Left cardiac atrium (tissue), 4 donors: ENCODE measurements at regions not wholly inside any gene's neighbourhood (a gene's known extent, or its start where the extent isn't known, plus 50 kb on each side); places are given as distances from the start of the nearest gene placed in this dataset.
"Not testable (repeated sequence)": the region's sequence is repeated elsewhere in the genome, so short reads cannot be mapped to it uniquely, and the experiment has no call there.

ENCODE experiments used
- ATAC-seq, 2 donors: fragments of 200-7000 bp; cut with Tn5 transposase; one replicate each; pipeline ENCODE4 v1.9.1; 2020; ENCODE audit warnings: mild to moderate bottlenecking in 2 of 2, moderate library complexity in 2 of 2
- DNase-seq: peaks from one replicate; pipeline ENCODE4 v3.0.0-alpha.2; 2020
- intact Hi-C, 2 donors: fragments of 100-400 bp; cut with DNase I; formaldehyde crosslinking; loops; one replicate each; pipeline versions ENCODE4 v1.14.1 to v1.15.1; 2022 to 2023
- donor health status: DM: no; HTN: yes; CAD: no.
- donor health status: DM: no; HTN: yes; CAD: no; lungs with severe emphysema.
- donor health status: DM: yes; HTN: yes; CAD: no.
- donor health status: Dilated cardiomyopathy.

DNA sequence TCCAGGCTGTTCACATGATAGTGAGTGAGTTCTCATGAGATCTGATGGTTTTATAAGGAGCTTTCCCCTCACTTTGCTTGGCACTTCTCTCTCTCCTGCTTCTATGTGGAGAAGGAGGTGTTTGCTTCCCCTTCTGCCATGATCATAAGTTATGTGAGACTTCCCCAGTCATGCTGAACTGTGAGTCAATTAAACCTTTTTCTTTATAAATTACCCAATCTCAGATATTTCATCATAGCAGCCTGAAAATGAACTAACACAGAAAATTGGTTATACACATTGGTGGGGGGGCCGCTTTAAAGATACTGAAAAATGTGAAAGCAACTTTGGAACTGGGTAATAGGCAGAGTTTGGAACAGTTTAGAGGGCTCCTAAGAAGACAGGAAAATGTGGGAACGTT is 741.1 kb upstream of the LUZP2 start:
- intact Hi-C loops, result no loop called here
- no peak for ATAC-seq

DNA sequence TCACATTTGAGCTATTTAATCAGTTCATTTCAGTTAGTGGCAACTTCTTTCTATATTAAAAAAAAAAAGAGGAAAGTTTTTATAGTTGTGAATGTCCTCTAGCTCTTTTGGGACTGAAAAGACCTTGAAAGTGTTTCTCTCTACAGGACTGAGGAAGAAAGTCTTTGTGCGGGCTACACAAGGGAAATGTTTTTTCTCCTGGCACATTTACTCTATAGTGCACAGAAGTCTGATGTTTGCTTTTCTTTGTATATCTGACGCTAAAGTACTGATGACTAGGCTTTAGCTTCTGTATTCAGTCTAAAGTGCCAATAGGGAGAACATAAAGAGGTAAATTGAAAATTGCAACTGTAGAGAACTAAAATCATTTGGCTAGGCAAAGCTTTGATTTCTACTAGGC is 737.4 kb upstream of the LUZP2 start:
- ATAC-seq (no peak), DNase-seq (no peak)
- intact Hi-C loops, result no loop called here

More for the DNA sequence above, 741.1 kb upstream of the LUZP2 start:
- DNase-seq, result no peak

DNA sequence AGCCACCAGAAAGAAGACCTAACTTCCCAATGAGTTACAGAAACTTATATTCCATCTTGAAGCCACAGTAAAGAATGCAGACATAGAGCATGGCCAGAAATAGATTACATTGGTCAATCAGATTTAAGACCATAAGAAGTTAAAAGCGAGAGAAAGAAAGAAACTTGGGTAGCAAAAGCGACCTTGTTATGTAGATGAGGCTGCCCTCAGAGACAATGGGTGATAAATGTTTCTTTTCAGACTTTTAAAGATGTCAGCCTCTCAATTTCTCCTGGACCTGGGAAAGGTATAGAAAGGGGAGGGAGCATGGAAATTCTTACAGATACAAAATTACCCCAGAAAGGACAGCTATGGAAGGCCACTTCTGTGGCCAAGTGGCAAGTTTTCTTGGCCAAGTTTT is 732.6 kb upstream of the LUZP2 start:
- DNase-seq, result no peak
- ATAC-seq, result no peak
- intact Hi-C loops, result no loop called here

DNA sequence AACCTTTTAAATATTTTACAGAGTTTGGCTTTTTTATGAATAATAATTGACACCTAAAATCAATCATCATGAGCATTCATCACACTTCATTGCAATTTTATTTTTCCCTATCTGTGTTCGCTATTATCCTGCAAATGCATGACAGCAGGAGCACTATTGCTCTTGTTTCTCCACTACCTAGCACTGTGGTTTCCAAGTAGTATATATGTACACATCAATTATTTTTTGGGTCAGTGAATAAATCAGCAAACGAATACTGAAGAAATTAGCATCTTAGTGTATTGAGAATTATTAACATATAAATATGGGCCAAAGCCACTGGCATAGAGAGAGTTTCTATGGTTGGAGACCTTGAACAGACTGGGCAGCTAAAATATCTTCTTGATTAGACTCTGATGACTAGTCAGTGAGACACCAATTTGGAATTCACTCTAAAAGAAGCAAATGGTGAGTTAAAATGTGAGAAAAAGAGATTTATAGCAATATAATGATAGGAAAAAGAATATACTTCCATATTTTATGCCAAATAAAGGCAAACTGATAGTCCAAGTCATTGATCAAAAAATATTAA is 731.1 kb upstream of the LUZP2 start:
- intact Hi-C loops, result no loop called here
- DNase-seq (no peak), ATAC-seq (no peak)

DNA sequence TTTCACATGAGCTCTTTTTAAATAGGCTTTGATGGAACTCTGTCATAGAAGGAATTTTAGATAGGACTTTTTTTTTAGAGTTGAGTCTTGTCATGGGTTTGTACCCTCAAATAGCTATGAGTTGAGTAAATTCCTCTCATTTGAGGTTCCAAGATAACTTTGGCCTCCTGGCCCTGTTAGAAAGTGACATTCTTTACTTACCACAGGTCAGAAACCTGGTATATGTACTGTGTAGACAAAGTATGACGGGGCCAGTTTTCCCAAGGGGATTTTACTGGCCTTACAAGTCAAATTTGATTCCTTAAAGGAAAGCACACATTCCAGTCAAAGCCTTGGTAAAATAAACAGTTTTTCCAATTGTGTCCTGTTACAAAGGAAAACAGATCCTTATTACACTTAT is 729.3 kb upstream of the LUZP2 start:
- intact Hi-C loops, result no loop called here
- ATAC-seq, result no peak
- DNase-seq, result no peak

DNA sequence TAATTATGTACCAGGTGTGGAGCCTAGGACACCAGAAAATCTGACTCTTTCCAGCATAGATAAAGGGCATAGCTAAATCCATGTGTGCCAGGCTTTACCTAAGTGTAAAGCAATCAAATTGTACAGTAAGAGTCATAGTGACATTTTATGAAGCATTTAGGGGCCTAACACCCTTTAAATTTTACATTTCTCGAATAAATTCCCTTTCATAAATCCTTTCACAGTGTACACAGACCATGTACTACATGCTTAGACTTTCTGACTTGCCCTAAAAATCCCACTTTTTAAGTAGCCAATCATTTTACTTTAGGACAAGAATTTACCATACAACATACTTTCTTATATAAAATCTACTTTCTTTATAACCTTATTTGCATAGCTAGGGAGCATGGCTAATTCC is 727.6 kb upstream of the LUZP2 start:
- intact Hi-C loops, result no loop called here
- ATAC-seq, result no peak
- no peak for DNase-seq

DNA sequence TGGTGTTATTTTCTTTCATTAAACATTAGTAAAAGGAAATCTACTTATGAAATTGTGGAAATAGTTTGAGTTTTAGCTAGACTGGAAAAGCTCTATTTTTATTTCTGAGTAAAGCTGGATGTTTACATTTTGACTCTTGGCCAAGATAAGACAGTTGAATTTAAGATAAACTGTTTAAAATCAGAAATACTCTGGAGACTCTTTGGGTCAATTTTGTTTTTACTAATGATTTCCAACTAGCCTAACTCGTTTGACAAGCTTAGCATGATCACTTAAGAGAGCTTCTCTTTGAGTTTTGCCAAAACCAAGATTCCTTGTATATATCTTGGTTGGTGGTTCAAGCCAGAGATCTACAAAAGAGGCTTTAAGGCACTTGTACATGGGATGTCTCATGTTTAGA is 724.8 kb upstream of the LUZP2 start:
- ATAC-seq (no peak), DNase-seq (no peak)
- intact Hi-C loops, result no loop called here

DNA sequence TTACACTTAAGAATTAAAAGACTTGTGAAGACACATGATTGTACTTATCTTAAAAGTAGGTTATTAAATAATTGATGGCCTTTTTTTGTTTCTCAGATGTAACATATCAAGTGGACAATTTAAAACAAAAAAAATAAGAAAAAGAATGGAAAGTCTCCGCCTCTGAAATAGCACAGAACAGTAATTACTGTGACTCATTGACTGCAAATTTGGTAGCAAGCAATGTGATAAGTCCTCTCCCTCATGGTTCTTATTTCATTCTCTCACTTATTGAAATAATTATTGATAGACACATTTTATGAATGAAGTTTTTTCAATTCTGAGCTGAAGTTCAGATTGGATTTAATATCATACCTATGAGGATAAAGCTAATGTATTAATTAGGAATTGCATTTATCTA is 717.9 kb upstream of the LUZP2 start:
- no peak for ATAC-seq
- DNase-seq, result no peak
- intact Hi-C loops, result no loop called here

DNA sequence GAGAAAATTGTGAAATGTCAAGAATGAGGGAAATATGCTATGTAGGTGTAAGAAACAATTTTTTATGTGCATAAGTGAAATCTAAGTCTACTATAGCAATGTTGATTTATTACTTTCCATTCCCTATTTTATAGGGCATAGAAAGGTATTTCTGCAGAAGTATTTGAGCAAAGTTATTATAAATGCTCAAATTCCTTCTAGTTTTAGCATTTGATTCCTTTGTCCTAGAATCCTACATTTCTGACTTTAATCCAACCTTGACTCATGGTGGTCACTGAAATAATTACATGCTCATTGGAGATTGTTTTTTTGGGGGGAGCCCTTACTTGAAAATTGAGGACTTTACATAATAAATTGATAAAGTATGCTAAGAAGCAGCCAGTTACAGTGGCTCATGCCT is 716.6 kb upstream of the LUZP2 start:
- intact Hi-C loops, result no loop called here
- DNase-seq, result no peak
- no peak for ATAC-seq

DNA sequence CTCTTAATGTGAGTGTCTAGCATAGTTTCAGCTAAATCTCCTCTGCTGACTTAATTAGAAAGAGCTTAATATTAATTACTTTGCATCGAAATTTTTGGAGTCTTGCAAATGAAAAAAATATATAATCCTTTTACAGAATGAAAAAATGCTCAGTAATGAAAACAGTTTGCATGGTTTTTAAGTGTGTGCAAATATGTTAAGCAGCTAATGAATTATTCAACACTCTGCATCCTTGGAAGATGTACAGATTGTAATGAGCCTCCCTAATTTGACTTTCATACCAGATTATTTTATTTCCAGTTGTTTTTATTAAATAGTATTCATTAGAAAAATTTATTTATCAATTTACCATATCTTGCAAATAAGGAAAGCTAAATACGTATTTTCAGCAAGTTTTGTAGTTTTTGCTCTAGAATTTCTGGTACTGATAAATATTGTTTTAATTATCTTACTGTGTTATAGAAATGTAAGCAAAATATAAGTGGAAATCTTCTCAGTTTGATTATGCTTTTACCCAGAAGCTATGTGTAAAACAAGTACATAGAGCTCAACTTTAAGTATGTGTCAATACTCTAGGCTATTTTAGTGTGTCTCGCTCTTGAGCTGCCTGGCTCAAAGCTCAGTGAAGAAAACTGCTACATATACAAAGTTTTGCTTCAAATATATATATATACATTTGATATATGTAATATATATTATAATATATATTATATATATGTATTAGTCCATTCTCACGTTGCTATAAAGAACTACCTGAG is 714.9 kb upstream of the LUZP2 start:
- ATAC-seq (no peak), DNase-seq (no peak)
- intact Hi-C loops, result no loop called here

DNA sequence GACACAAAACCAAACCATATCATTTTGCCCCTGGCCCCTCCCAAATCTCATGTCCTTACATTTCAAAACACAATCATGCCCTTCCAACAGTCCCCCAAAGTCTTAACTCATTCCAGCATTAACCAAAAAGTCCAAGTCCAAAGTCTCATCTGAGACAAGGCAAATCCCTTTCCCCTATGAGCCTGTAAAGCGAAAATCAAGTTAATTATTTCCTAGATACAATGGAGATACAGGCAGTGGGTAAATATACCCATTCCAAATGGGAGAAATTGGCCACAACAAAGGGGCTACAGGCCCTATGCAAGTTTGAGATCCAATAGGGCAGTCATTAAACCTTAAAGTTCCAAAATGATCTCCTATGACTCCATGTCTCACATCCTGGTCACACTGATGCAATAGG is 709.9 kb upstream of the LUZP2 start:
- ATAC-seq, intact Hi-C loops, DNase-seq: not testable (repeated sequence)

DNA sequence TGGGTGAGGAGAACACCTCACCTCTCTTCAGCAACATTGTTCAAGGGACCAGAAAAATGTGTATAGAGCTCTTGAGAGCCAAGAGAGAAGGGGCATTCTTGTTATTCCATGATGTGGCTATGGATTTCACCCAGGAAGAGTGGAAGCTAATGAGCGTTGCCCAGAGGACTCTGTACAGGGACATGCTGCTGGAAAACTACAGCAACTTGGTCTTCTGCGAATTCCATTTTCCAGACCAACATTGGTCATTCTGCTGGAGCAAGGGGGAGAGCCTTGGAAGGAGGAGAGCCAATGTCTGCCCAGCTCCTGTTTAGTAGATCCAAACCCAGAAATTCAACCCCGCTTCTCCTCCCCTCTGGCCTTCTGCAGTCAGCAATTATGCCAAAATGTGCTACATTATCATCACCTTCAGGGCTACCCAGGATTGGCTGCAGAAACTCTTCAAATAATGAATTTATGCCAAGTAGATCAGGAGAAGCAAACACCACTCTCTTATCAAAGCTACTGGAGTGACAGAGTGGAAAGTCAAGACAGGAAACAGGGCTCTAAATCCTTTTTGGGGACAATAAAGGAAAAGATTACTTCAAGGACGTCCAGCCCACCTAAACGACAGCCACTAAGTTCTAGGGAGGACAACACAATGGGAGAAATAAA is 707.5 kb upstream of the LUZP2 start:
- intact Hi-C loops, result no loop called here
- ATAC-seq (no peak), DNase-seq (no peak)

DNA sequence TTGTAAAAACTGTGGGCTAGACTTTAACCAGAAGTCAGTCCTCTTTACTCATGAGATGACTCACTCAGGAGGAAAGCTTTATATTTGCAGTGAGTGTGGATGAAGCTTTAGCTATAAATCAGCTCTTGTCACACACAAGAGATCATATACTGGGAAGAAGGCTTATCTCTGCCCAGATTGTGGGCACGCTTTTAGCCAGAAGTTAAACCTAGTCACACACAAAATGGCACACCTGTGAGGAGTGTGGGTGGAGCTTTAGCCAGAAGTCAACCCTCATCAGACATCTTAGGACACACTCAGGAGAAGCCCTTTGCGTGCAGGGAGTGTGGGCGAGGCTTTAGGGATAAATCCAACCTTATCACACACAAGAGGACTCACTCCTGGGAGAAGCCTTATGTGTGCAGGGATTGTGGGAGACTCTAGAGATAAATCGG is 706.9 kb upstream of the LUZP2 start:
- ATAC-seq, result no peak
- intact Hi-C loops, result no loop called here

DNA sequence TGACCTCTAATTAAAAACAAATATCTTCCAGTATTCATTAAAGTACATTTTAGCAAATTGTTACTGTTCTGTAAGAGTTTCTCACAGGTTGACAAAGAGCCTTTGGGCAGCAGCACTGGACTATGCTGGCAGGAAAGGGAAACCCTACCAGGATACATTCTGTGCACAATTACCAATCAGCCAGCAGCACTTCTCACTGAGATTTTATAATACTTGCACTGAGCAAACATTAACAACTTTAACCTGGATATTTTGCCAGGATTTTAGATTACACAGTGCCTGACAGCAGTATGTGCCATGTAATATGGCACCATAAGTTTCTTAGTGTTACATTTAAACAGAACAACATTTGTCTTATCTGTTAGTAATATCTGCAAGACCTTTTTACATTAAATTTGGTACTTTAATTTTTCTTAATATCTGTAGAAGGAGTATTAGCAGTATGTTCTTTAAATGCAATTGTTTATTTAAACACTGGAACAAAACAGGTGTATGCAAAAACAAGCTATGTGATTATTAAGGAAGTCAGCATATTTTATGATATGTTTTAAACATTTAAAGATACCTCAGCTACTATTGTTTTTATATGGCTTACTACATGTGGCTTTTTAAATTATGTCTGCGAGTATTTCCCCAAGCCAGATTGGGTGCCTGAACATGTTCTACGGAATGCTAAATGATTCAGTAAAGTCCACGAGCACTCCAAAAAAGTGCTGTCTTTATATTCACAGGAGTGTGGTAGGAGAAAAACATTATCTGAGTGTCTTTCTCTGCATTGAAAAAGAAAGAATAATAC is 699.0 kb upstream of the LUZP2 start:
- ATAC-seq, result peak in 1 of 2 donors; percentile 47
- intact Hi-C loops, result no loop called here
- DNase-seq, result no peak

More for the DNA sequence above, 706.9 kb upstream of the LUZP2 start:
- no peak for DNase-seq

DNA sequence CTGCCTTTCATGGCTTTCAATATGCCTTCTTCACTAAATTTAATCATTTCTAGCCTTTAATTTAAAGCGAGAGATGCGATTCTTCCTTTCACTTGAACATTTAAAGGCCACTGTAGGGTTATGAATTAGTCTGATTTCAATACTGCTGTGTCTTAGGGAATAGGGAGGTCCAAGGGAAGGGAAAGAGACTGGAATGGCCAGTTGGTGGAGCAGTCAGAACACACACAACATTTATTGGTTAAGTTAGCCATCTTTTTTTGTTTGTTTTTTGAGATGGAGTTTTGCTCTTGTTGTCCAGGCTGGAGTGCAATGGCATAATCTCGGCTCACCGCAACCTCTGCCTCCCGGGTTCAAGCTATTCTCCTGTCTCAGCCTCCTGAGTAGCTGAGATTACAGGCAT is 662.5 kb upstream of the LUZP2 start:
- intact Hi-C loops, DNase-seq, ATAC-seq: not testable (repeated sequence)

DNA sequence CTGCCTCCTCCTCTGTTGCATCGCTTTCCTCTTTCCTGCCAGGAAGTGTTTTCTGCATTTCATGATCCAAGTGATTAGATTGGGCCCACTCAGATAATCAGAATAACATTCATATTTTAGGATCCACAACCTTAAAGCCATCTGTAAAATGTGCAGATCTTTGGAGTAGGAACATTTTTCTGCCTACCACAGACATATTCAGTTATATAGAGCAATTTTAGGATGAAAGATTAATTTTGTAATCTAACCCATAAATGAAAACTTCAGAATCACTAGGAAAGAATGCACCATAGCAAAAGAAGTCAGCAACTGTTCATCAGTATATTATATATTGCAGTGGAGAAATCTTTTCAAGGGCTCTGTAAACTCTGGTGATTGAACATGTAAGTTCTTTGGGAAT is 659.9 kb upstream of the LUZP2 start:
- intact Hi-C loops, result no loop called here
- no peak for DNase-seq
- no peak for ATAC-seq

DNA sequence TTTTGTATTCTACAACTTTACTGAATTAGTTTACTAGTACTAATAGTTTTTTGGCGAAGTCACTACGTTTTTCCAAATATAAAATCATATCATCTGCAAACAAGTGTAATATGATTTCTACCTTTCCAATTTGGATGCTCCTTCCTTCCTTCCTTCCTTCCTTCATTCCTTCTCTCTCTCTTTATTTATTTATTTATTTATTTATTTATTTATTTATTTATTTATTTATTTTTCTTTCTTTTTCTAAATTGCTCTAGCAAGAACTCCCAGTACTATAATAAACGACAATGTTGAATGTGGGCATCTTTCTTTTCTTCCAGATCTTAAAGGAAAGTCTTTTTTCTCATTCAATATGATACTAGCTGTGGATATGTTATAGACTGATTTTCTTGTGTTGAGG is 656.0 kb upstream of the LUZP2 start:
- no peak for DNase-seq
- intact Hi-C loops, result no loop called here

DNA sequence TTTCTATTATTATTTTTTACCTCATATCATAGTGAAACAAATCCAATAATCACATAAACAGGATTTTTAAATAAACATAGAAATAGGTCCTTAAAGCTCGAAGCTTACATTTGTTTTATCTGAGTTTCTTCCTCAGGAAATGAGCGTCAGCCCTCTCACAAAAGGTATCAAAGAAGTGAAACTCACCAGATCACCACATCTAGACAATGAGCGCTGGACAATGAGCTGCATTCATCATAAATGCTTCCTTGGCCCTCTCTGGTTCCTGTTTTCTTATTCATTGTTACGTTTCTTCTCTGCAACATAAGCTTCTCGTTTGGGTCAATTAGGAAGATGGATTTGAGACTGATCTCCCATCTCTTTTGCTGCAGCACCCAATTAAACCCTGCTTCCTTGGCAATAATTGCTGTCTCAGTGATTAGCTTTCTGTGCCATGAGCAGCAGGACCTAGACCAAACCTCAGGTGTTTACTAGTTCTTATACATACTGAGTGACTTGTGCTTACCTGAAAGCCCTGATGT is 649.9 kb upstream of the LUZP2 start:
- DNase-seq (no peak), ATAC-seq (no peak)
- intact Hi-C loops, result no loop called here

More for the DNA sequence above, 656.0 kb upstream of the LUZP2 start:
- no peak for ATAC-seq

DNA sequence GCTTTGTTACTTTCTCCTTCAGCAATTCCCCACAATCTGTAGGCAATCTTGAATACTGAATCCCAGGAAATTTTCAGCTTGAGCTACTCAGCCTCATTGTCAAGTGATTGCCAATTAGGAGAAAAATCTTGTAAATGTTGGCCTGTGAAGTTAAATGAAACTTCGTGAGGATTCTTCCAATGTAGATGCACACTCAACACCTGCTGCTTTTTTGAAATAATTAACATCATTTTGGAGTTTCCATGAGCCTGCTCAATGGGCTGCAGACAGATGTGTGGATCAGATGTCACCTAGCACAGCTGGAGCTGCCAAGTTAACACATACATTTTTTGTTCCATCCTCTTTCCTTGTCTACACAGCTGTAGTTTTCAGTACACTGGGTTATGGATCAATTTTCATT is 645.6 kb upstream of the LUZP2 start:
- ATAC-seq (no peak), DNase-seq (no peak)
- intact Hi-C loops, result no loop called here

DNA sequence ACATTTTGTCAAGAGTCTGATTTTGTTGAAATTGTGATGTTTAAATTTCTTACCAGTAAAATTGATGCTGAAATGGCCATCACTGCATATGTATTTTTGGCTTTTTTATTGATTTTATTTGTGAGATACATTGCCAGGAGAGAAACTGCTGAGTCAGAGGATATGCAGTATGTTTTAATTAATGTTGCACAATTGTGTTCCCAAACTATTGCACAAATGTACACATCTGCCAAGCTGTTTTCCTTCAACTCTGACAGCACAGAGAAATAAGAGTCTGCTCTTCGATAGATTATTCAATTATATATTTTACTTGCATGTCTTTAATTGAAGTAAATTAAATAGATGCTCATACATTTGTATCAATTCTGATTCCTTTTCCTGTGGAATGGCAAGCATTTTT is 640.2 kb upstream of the LUZP2 start:
- DNase-seq (no peak), ATAC-seq (no peak)
- intact Hi-C loops, result no loop called here
